PC-9 (cell line): ENCODE measurements at regions not wholly inside any gene's neighbourhood (a gene's known extent, or its start where the extent isn't known, plus 50 kb on each side); places are given as distances from the start of the nearest gene placed in this dataset.

Source experiments
- EZH2 ChIP-seq: fragments of 200-600 bp; sonication (generic); IDR thresholded peaks from 2 replicates; pipeline ENCODE4 v1.8.0; 2017; ENCODE audit warnings: antibody characterized with exemption, low read depth
- TF ChIP-seq, protein P1 (sequence below): fragments of 200-600 bp; sonication (generic); conservative IDR thresholded peaks from 2 replicates; pipeline ENCODE4 v1.6.1; 2017; ENCODE audit warnings: mixed run types, antibody characterized with exemption, mild to moderate bottlenecking, moderate library complexity

DNA sequence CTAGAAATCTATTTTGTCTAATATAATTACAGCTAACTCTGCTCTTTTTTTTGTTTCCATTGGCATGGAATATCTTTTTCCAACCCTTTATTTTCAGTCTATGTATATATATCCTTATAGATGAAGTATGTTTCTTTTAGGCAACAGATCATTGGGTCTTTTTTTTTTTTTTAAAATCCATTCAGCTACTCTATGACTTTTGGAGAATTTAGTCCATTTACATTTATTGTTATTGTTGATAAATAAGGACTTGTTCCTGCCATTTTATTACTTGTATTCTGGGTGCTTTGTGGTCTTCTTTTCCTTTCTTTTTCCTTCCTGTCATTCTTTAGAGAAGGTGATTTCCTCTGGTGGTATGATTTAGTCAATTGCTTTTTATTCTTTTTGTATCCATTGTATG lies 296.8 kb downstream of the SMARCA2 start:
- TF ChIP-seq, protein P1, sequence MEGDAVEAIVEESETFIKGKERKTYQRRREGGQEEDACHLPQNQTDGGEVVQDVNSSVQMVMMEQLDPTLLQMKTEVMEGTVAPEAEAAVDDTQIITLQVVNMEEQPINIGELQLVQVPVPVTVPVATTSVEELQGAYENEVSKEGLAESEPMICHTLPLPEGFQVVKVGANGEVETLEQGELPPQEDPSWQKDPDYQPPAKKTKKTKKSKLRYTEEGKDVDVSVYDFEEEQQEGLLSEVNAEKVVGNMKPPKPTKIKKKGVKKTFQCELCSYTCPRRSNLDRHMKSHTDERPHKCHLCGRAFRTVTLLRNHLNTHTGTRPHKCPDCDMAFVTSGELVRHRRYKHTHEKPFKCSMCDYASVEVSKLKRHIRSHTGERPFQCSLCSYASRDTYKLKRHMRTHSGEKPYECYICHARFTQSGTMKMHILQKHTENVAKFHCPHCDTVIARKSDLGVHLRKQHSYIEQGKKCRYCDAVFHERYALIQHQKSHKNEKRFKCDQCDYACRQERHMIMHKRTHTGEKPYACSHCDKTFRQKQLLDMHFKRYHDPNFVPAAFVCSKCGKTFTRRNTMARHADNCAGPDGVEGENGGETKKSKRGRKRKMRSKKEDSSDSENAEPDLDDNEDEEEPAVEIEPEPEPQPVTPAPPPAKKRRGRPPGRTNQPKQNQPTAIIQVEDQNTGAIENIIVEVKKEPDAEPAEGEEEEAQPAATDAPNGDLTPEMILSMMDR, result no peak
- no peak for TF ChIP-seq EZH2
